KMS-11 (cell line): ENCODE measurements at regions not wholly inside any gene's neighbourhood (a gene's known extent, or its start where the extent isn't known, plus 50 kb on each side); places are given as distances from the start of the nearest gene placed in this dataset.

Experiments
- H2AFZ ChIP-seq: fragments of 200-600 bp; sonication (generic); 2 replicates; pipeline ENCODE4 v1.6.1; 2016; ENCODE audit warnings: antibody characterized with exemption, mixed run types, low read depth
- H3K27ac ChIP-seq: fragments of 200-600 bp; sonication (generic); 2 replicates; pipeline ENCODE4 v1.6.1; 2016; ENCODE audit warnings: mild to moderate bottlenecking, mixed run types
- H3K27me3 ChIP-seq: fragments of 200-600 bp; sonication (generic); 2 replicates; pipeline ENCODE4 v1.6.1; 2017; ENCODE audit warnings: mild to moderate bottlenecking, low read depth, mixed run types, moderate library complexity; ENCODE audit not compliant: insufficient read depth
- H3K36me3 ChIP-seq: fragments of 200-600 bp; sonication (generic); 2 replicates; pipeline ENCODE4 v1.6.1; 2017; ENCODE audit warnings: mild to moderate bottlenecking, mixed run types; ENCODE audit not compliant: insufficient read depth
- H3K4me1 ChIP-seq: fragments of 200-600 bp; sonication (generic); 2 replicates; pipeline ENCODE4 v1.6.1; 2016; ENCODE audit warnings: mild to moderate bottlenecking, low read depth, mixed run types; ENCODE audit not compliant: poor library complexity, severe bottlenecking
- H3K4me2 ChIP-seq: fragments of 200-600 bp; sonication (generic); 2 replicates; pipeline ENCODE4 v1.7.0; 2016; ENCODE audit warnings: mild to moderate bottlenecking, mixed run types
- H3K4me3 ChIP-seq: fragments of 200-600 bp; sonication (generic); IDR thresholded peaks from 2 replicates; pipeline ENCODE4 v1.6.1; 2017; ENCODE audit warnings: low read depth, low read length, mixed read lengths; ENCODE audit not compliant: insufficient read depth
- H3K79me2 ChIP-seq: fragments of 200-600 bp; sonication (generic); 2 replicates; pipeline ENCODE4 v1.6.1; 2016; ENCODE audit warnings: low read depth, mixed run types; ENCODE audit not compliant: insufficient read depth
- H3K9ac ChIP-seq: fragments of 200-600 bp; sonication (generic); 2 replicates; pipeline ENCODE4 v1.6.1; 2016; ENCODE audit warnings: mild to moderate bottlenecking, mixed run types
- H4K20me1 ChIP-seq: fragments of 200-600 bp; sonication (generic); 2 replicates; pipeline ENCODE4 v1.6.1; 2016; ENCODE audit warnings: mild to moderate bottlenecking, mixed run types; ENCODE audit not compliant: insufficient read depth
- CTCF ChIP-seq: fragments of 200-600 bp; sonication (generic); conservative IDR thresholded peaks from 2 replicates; pipeline ENCODE4 v1.6.1; 2017; ENCODE audit warnings: low read depth, mild to moderate bottlenecking, antibody characterized with exemption, low read length, moderate library complexity, mixed read lengths

- Histone ChIP-seq H4K20me1 (no peaks in the 10 kb centered on the region), H3K27me3 (no peaks in the 10 kb centered on the region), H3K4me3 (no peak overlapping the region), H3K9ac (no peak overlapping the region), H2AFZ (no peak overlapping the region), H3K36me3 (no peaks in the 10 kb centered on the region), H3K79me2 (no peaks in the 10 kb centered on the region), H3K27ac (no peak overlapping the region), H3K4me1 (peaks cover 5% of the 10 kb centered on the region), H3K4me2 (no peak overlapping the region)
- no peak for TF ChIP-seq CTCF
Measured at GRCh38 chr3:168273917-168274316, 178.2 kb upstream of the GOLIM4 start.

GRCh38 chr3:168273036-168273435, 177.3 kb upstream of the GOLIM4 start:
- Histone ChIP-seq H3K27ac (no peak overlapping the region), H3K4me2 (no peak overlapping the region), H3K27me3 (no peaks in the 10 kb centered on the region), H3K4me1 (peaks cover 5% of the 10 kb centered on the region), H3K4me3 (no peak overlapping the region), H3K79me2 (no peaks in the 10 kb centered on the region), H2AFZ (no peak overlapping the region), H4K20me1 (no peaks in the 10 kb centered on the region), H3K36me3 (no peaks in the 10 kb centered on the region), H3K9ac (no peak overlapping the region)
- TF ChIP-seq CTCF = no peak

GRCh38 chr3:168272343-168272985, 176.7 kb upstream of the GOLIM4 start:
- Histone ChIP-seq H3K27me3 (no peaks in the 10 kb centered on the region), H3K4me3 (no peak overlapping the region), H3K4me2 (no peak overlapping the region), H3K27ac (no peak overlapping the region), H3K9ac (no peak overlapping the region), H3K79me2 (no peaks in the 10 kb centered on the region), H3K36me3 (no peaks in the 10 kb centered on the region), H4K20me1 (no peaks in the 10 kb centered on the region), H2AFZ (no peak overlapping the region), H3K4me1 (peaks cover 5% of the 10 kb centered on the region)
- TF ChIP-seq CTCF = no peak

DNA sequence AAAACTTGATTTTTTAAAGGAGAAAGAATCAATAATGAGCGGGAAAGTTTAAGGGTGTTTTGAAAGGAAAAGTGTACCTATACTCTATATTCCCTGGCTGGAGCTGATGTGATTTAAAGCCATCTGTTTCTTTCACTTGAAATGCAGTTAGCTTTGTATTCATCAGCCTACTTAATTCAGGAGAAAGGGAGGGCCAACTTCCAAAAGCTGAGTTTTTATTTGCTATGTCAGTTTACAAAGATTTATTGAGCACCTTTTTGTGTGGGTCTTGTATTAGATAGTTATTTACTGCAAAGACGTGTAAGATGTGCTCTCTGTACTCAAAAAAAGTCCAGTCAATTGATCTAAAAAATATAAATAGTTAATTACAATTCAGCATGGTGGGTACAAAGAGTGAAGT, 176.2 kb upstream of the GOLIM4 start:
- peaks cover 5% of the 10 kb centered on the region for H3K4me1 ChIP-seq
- TF ChIP-seq CTCF = no peak
- no peak overlapping the region for H3K4me2 ChIP-seq
- no peaks in the 10 kb centered on the region for H3K79me2 ChIP-seq
- H3K27ac ChIP-seq = no peak overlapping the region
- H3K9ac ChIP-seq = no peak overlapping the region
- no peaks in the 10 kb centered on the region for H3K27me3 ChIP-seq
- H4K20me1 ChIP-seq = no peaks in the 10 kb centered on the region
- H2AFZ ChIP-seq = no peak overlapping the region
- H3K4me3 ChIP-seq = no peak overlapping the region
- no peaks in the 10 kb centered on the region for H3K36me3 ChIP-seq
